ENCODE measurements at regions not wholly inside any gene's neighbourhood (a gene's known extent, or its start where the extent isn't known, plus 50 kb on each side); places are given as distances from the start of the nearest gene placed in this dataset.

GRCh38 chr22:49483946-49484345 is 343.7 kb downstream of the BRD1 start:
- peaks cover 0 to 26% (median 0%) of the 10 kb centered on the region in 7 donors for H3K27me3 ChIP-seq (replicated peaks in 1 of 7)
- H3K4me3 ChIP-seq = no peak overlapping the region
- peaks cover 0 to 26% (median 4%) of the 10 kb centered on the region in 6 donors for H3K4me1 ChIP-seq
- H3K27ac ChIP-seq = no peak overlapping the region
- 87 to 96% (median 90%) methylated on average over 6 of the region's 6 CpGs for WGBS, 5 donors
- H3K9me3 ChIP-seq = no peaks in the 10 kb centered on the region
- TF ChIP-seq POLR2A (IDR thresholded peaks at IDR 0.05) = no peak
- TF ChIP-seq, protein P1, sequence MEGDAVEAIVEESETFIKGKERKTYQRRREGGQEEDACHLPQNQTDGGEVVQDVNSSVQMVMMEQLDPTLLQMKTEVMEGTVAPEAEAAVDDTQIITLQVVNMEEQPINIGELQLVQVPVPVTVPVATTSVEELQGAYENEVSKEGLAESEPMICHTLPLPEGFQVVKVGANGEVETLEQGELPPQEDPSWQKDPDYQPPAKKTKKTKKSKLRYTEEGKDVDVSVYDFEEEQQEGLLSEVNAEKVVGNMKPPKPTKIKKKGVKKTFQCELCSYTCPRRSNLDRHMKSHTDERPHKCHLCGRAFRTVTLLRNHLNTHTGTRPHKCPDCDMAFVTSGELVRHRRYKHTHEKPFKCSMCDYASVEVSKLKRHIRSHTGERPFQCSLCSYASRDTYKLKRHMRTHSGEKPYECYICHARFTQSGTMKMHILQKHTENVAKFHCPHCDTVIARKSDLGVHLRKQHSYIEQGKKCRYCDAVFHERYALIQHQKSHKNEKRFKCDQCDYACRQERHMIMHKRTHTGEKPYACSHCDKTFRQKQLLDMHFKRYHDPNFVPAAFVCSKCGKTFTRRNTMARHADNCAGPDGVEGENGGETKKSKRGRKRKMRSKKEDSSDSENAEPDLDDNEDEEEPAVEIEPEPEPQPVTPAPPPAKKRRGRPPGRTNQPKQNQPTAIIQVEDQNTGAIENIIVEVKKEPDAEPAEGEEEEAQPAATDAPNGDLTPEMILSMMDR (IDR thresholded peaks at IDR 0.05 in 8 of 11, conservative IDR thresholded peaks at IDR 0.05 in 3 of 11) = no peak
- intact Hi-C loops (cut with DNase I; ENCODE audit: low total_unique reads) = no loop called here
- no peaks in the 10 kb centered on the region for H3K36me3 ChIP-seq
- DNase-seq = no peak

- DNase-seq = no peak
- peaks cover 0 to 26% (median 4%) of the 10 kb centered on the region in 6 donors for H3K4me1 ChIP-seq
- TF ChIP-seq POLR2AphosphoS5 (IDR thresholded peaks at IDR 0.05) (no peak), POLR2A (IDR thresholded peaks at IDR 0.05) (no peak)
- TF ChIP-seq, protein P1 (IDR thresholded peaks at IDR 0.05 in 8 of 11, conservative IDR thresholded peaks at IDR 0.05 in 3 of 11) = no peak
- no peak overlapping the region for H3K4me3 ChIP-seq
- H3K27me3 ChIP-seq (replicated peaks in 1 of 7) = peaks cover 0 to 26% (median 0%) of the 10 kb centered on the region in 7 donors
- intact Hi-C loops (cut with DNase I; ENCODE audit: low total_unique reads) = no loop called here
- H3K36me3 ChIP-seq = no peaks in the 10 kb centered on the region
- WGBS, 5 donors = 89 to 100% (median 96%) methylated on average over 15 to 17 of the region's 17 CpGs
- H3K9me3 ChIP-seq = peaks cover 0 to 3% (median 0%) of the 10 kb centered on the region in 8 donors
- H3K27ac ChIP-seq = no peak overlapping the region
Observed at GRCh38 chr22:49483281-49483870, 344.3 kb downstream of the BRD1 start.

GRCh38 chr22:49482811-49483210 is 344.9 kb downstream of the BRD1 start:
- Histone ChIP-seq H3K9me3 (peaks cover 0 to 5% (median 0%) of the 10 kb centered on the region in 8 donors), H3K27ac (no peak overlapping the region), H3K4me1 (peaks cover 0 to 26% (median 4%) of the 10 kb centered on the region in 6 donors), H3K27me3 (replicated peaks in 1 of 7) (peaks cover 0 to 26% (median 0%) of the 10 kb centered on the region in 7 donors), H3K36me3 (no peaks in the 10 kb centered on the region), H3K4me3 (no peak overlapping the region)
- WGBS, 5 donors = 90 to 94% (median 93%) methylated on average over 13 of the region's 13 CpGs
- intact Hi-C loops (cut with DNase I; ENCODE audit: low total_unique reads) = no loop called here
- no peak for DNase-seq
- no peak for TF ChIP-seq POLR2AphosphoS5 (IDR thresholded peaks at IDR 0.05)
- TF ChIP-seq POLR2A (IDR thresholded peaks at IDR 0.05) = no peak
- TF ChIP-seq, protein P1 (IDR thresholded peaks at IDR 0.05 in 8 of 11, conservative IDR thresholded peaks at IDR 0.05 in 3 of 11) = no peak

- Histone ChIP-seq H3K4me3 (peak overlapping the region in 3 of 8 donors; percentile 8 to 48 (median 36)), H3K27ac (peak overlapping the region in 4 of 8 donors; percentile 5 to 48 (median 34))
- no peak for DNase-seq
Observed at GRCh38 chr22:49481659-49482399, 345.8 kb downstream of the BRD1 start.

More at GRCh38 chr22:49481659-49482399, 345.8 kb downstream of the BRD1 start:
- H3K9me3 ChIP-seq = peaks cover 0 to 5% (median 0%) of the 10 kb centered on the region in 8 donors
- TF ChIP-seq POLR2AphosphoS5 (IDR thresholded peaks at IDR 0.05) (peak in 1 of 3 donors; percentile 16), POLR2A (IDR thresholded peaks at IDR 0.05) (no peak)
- peaks cover 0 to 26% (median 0%) of the 10 kb centered on the region in 7 donors for H3K27me3 ChIP-seq (replicated peaks in 1 of 7)
- H3K4me1 ChIP-seq = peaks cover 0 to 26% (median 4%) of the 10 kb centered on the region in 6 donors
- 29 to 65% (median 59%) methylated on average over 35 of the region's 35 CpGs for WGBS, 5 donors
- intact Hi-C loops (cut with DNase I; ENCODE audit: low total_unique reads) = no loop called here
- no peaks in the 10 kb centered on the region for H3K36me3 ChIP-seq

Data from spleen (tissue), 11 donors.